Stimulated activated CD8-positive, alpha-beta memory T cell treated with anti-CD3 and anti-CD28 coated beads, Interleukin-12 subunit alpha, Interleukin-12 subunit beta, amount 100 ng/mL, for 4 hours (primary cell): ENCODE measurements at regions not wholly inside any gene's neighbourhood (a gene's known extent, or its start where the extent isn't known, plus 50 kb on each side); places are given as distances from the start of the nearest gene placed in this dataset.
"Not testable (repeated sequence)": the region's sequence is repeated elsewhere in the genome, so short reads cannot be mapped to it uniquely, and the experiment has no call there.

Source experiments
- DNase-seq: peaks from one replicate; pipeline ENCODE4 v3.0.0-alpha.2; 2020; ENCODE audit warnings: low read depth

DNA sequence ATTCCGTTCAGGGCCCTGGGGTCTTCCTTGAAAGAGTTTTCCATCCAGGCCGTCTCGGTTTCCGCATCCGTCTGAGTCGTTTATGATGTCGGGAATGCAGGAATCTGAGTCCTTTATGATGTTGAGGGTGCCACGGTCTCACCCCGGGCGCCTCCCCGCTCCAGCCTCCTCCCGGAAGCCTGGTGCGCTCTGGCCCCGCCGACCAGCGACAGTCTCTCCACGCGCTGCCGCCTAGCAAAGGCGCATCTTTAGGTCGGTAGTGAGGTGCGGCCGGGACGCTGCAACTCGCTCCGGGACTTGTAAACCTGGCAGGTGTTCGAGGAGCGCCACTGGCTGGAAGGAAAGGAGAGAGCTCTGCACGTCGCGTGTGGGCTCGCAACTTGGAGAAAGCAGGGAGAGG lies 132.6 kb downstream of the FAM72C start:
- DNase-seq: not testable (repeated sequence)

DNA sequence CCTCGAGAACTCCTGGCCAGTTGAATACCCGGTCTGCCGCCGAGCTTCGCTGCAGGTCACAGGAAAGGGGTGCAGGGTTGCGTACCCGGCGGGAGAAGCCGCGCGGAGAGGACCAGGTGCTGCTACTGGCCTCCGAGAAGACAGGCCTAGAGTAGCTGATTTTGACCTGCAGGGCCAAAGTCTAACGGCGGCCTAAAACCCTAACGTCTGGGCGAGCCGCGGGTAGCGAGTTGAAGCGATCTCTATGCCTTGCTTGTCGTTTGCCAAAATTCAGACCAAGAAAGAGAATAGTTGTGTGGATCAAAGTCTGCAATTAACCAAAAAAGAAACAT lies 133.2 kb downstream of the FAM72C start:
- DNase-seq: not testable (repeated sequence)

DNA sequence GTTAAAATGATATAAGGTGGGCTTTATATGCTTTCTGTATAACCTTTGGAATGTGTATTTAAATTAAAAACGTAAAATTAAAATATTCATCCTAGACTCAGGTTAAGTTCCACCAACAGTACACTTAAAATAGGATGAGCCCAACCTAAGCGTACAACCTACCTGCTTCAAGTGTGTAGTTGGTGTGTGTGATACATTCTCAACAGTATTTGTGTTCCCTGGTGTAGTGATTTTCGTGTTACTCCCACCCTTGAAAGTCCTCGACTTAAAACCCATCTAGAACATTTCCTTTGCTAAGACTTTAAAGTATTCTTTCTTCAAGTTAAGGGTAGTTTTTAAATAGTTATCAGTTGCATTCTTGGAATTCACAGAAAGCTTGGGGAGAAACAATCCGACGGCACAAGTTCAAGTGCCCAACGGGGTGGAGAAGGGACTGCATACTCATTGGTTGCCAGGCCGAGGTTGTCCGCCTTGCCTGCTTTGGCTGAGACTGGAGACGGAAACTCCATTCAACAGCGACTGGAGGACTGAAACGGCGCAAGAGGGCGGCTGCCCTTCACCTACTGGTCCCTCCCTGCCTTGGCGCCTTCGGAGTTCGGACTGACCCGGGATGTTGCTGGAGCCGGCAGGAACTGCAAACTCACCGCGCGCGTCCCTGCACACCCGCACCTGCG lies 133.7 kb downstream of the FAM72C start:
- not testable (repeated sequence) for DNase-seq

DNA sequence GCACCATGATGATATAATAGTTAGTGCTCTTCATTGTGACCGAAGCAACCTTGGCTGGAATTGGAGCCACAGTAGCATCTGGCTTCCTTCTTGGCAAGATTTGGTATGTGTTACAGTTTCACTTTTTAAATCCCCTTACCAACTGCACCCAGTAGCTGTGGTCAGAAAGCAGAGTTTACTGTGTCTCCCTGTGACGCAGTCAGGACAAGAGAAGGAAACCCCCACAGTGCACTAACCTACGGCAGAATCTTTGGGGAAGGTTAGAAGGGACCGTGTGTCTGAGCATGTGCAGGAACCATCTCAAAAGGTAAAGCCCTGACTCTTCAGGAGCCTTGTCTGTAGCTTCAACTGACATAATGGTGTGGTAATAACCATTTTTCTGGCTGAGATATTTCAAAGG lies 138.4 kb downstream of the FAM72C start:
- DNase-seq: not testable (repeated sequence)

DNA sequence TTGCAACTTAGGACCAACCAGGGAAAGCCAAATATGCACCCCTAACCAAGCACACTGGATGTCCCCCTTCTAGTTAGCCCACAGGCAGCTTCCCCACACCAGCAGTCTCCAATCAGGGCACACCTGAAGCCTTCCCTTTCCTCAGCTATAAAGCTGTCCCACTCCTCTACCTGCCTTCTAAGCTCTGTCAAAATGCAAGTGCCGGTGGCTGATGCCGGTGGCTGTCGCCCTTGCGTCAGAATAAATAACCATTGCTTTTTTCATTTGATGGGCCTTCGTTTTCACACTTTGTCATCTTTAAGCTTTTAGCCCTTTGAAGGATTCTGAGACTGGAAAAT lies 139.4 kb downstream of the FAM72C start:
- DNase-seq: not testable (repeated sequence)

DNA sequence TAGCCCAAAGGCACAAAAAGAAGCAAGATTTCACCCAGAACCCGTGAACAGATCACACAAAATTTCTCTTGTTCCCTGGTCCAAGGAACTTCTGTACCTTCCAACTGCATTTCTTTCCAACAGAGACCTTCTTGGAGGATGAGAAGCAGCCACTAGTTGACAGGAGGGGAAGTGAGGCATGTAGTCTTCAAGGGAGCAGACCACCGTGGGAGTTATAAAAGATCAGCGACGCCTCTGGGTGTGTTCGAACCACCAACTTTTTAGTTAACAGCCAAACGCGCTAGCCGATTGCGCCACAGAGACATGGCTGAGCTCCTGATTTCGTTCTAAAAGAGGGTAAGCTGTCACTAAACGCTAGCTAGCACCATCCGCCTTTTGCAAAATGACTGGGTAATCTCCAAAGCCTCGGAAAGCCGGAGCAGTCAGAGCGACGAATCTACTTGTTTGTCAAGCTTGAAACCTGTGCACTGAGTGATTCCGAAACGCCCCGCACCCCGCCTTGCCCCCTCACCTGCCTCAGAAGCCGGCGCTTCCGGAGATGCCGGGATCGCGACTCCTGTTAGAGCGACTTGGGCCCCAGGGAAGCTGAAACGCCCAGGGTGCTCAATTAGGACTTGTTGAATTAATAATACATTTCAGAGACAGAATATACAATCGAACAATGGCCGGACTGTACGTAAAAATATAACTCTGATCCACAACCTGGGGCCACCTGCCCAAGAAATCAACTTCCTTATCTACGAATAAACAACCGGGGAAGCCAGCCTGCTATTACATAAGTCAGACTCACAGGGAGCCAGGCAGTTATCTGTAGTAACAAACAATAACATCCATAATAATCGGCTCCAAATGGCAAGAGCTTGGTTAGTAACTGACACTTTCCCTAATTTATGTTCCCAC lies 140.1 kb downstream of the FAM72C start:
- DNase-seq: not testable (repeated sequence)

DNA sequence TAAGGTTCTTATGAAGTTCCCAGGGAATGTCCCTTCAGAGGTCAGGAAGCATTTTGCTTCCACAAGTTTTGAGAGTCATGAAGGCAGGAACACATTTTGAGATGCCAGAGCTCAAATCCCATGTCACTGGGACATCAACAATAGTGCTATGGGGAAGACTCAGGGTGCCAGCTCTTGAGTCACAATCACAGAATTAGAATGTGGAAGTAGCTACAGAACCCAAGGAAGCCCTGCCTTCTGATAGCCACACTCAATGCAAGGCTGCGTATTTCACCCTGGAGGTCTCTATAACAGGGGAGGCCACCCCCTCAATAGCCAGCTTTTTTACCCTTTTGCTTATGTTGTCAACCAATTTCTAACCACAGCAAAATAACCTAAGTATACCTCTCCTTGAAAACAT lies 145.6 kb downstream of the FAM72C start:
- DNase-seq: not testable (repeated sequence)

DNA sequence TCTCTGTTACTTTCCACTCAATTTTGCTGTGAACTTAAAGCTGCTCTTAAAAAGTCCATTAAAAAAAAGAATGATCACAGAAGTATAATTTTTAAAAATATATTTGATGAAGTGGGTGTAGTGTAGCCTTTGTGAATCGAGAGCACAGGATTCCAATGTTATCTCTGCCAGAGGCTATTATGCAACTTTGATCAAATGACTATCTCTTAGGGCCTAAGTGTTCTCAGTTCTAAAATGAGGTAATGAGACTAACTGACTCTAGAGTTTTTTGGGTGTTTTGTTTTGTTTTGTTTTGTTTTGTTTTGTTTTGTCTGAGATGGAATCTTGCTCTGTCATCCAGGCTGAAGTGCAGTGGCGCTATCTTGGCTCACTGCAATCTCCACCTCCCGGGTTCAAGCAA lies 147.5 kb downstream of the FAM72C start:
- DNase-seq: not testable (repeated sequence)

DNA sequence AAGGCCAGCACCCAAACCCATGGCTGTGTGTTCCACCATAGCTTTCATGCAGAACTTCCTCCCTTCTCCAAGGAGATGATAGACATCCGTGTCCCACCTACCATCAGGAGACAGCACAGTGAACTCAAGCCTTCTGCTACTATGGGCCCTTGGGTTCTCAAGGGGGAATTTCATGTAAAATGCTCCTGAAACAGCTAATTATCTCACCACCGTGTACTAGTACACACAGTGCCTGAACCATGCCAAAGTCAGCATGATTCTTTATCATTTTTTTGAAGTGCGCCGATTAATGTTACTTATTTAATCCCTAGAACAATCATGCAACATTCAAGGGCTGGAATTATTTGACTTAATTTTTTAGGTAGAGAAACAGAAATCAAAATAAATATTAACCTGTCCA lies 151.7 kb downstream of the FAM72C start:
- DNase-seq: not testable (repeated sequence)

DNA sequence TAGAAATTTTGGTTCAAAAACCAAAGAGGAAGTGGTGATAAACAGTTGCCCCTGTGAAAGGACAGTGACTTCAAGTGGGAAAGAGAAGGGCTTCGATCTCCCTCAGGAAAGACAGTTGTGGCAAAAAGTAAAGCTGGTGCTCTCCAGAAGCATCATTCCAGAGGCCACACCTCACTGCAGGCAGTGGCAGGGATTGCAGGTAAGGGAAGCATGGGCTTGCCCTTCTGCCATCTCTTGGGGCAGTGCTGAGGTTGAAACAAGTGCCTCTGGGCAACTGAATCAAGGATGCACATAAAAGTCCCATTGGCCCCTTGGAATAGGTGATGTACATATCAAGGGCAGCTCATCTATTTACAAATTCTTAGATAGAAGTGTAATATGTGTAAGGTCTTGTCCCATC lies 155.4 kb downstream of the FAM72C start:
- not testable (repeated sequence) for DNase-seq

DNA sequence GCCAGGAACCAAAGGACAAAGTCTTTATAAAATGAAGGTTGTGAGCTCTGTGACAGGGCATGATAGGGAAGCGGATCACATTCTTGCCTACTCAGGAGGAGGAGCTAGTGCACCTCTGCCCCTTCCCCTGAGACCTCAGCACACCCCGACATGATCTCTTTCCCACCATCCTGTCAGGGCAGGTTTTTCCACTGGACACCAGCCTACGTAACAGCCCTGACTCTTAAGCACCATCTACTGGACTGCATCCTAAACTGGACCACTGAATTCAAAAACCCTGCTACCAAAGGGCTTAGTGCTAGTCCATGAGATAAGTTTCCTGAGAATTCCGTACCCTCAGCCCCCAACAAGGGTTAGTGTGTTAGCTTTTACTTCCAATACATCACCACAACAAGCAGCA lies 166.4 kb downstream of the FAM72C start:
- not testable (repeated sequence) for DNase-seq

DNA sequence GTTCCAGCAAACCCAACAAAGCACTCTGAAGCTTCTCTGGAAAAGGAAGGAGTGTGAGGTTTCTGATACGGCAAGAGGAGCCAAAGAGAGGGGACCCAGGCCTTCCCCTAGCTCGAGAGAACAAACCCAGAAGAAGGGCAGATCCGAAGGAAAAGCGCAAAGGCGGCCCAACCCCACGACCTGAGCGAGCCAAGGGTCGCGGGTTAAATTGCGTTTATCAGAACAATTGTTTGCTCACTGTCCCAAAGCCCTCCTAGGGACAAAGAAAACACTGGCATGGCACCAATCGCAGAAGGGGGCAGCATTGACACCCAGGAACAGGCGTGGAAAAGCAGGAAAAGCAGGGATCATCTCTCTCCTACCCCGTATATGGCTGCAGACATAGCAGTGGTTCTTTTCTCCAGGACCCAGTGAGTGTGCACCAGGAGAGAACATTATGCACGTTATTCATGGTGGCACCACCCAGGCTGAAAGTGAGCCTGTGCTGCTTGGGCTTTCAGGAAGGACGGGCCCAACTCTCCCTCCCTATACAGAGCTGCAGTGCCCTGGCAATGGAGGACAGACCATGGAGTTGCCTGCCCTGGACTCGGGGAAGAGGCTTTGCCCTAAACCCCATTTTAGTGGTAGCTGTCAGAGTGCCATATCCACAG lies 167.0 kb downstream of the FAM72C start:
- DNase-seq: not testable (repeated sequence)

DNA sequence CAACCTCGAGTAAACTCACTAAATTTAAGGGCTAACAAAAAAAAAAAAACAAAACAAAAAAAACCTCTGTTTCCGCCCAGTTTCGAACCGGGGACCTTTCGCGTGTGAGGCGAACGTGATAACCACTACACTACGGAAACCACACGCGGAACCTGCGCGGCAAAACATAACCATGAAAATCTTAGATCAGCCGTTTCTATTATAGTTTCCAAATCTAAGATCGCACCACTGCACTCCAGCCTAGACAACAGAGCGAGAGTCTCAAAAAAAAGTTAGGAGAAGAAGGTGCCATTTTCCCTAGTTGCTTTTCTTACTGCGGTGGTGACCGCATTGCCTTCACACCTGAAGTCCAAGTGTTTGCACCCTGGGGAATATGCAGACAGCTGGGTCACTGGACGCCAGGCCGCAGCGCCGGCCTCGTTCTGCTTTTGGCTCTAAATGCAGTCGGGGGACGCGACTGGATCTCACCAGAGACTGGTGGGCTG lies 167.8 kb downstream of the FAM72C start:
- DNase-seq: not testable (repeated sequence)

DNA sequence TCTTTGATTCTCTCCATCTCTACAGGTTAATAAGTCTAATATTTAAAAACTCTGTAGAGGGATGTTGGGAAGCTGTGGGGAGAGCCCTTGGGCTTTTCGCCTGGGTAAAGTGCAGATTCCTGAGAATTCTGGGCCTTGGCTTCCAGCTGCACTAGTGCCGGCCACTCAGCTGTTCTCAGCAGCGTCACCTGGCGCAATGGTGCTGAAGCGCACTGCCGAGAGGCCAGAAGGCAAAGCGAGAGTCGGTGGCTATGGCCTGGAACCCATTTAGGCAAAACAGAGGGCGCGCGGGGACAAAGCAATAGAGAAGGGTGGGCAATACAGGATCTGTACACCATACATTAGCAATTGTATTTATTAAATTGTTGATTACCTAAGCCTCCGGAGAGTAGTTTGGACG lies 168.7 kb downstream of the FAM72C start:
- DNase-seq: not testable (repeated sequence)

DNA sequence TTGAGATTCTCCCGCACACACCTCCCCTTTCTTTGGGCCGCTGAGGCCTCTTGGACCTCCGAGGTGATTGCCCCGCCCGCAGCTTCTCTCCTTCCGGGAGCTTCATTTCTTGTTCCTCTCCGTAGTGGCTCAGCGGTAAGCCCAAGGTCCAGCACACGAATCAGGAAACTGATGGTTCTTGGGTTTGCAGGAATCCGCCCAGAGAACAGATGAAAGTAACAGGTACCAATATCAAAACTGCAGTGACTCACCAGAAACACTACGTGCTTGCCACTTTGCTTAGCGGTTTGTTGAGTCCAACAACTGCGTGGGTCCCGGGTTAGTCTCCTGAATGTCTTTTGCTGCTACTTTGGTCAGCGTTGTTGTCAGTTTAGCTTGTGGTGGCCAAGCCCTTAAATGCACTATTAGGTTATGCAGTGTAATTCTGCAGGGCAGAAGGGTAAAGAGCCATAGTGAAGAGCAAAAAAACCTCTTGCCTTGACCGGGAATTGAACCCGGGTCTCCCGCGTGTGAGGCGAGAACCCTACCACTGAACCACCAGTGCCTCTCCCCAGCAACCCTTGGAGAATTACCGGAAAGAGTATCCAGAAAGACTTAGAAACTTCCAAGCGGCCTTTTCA lies 172.1 kb downstream of the FAM72C start:
- not testable (repeated sequence) for DNase-seq

DNA sequence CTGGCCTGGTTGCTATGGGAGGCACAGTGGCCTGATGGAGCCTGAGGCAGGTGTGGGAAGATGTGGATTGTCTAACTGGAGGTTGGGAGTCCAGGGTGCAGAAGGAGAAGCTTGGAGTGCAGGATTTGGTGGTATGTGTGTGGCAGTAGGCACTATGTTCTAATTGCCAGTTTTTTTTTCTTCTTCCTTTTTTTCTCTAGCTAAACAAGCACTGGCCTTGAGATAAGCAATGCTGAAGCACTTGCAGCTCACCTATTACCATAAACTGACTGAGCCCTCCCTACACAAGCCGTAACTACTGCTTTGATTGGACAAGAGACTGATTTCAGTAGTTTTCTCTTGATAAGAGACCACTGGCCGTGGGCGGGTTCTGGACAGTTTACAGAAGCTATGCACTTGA lies 175.4 kb downstream of the FAM72C start:
- not testable (repeated sequence) for DNase-seq

DNA sequence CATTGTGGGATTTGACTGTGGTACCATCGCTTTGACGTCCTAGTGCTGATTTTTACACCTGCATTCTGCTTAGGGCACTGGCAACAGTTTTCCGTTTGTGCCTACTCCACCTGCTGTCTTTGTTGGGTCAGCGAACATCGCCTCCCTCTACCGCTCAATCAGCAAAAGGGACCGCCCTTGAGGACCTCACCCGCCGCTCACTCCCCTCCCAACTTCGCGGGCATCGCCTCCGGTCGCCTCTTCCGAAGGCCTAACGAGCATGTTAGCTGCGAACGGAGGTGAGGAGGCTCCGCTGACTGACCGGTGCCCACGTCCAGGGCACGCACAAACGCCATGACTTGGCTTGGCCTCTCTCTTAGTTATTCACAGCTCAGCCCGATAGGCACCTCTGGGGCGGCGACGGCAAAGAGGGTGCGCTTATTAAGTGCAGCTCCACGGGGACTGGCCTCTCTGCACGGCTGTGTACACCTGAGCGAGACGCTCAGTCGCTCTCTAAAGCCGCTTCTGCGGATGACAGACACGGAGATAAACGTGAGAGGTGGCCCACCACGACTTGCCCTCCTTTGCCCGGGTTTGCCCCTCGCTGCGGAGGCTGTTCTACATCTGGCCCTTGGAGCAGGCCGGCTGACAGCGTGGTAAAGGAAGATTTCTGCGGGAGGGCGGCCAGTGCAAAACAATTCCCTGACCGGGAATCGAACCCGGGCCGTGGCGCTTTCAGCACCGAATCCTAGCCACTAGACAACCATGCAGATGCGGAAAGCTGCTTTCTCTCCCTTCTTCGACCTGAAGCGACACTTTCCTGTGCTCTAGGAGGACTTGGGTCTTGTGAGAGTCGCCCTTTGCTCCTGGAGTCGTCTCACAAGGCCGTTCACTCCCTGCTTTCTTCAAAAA lies 179.5 kb downstream of the FAM72C start:
- DNase-seq: not testable (repeated sequence)

DNA sequence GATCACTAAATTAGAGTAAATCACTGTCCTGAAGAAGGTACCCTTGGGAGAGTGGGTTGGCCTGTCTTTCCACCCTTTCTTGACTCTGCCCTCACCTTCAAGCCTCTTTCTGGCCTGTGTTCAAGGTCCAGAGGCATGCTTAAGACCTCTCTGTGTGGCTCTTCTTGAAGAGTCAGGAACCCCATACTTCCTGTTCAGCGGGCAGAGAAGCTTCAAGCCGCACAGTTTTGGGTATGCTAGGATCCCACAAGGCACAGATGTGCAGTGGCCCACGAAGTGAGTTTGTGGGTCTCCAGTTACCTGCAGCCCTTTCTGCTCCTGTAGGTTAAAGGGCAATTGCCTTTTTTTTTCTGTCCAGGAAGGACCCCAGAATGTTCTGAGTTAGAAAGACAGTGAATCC lies 185.4 kb downstream of the FAM72C start:
- not testable (repeated sequence) for DNase-seq

DNA sequence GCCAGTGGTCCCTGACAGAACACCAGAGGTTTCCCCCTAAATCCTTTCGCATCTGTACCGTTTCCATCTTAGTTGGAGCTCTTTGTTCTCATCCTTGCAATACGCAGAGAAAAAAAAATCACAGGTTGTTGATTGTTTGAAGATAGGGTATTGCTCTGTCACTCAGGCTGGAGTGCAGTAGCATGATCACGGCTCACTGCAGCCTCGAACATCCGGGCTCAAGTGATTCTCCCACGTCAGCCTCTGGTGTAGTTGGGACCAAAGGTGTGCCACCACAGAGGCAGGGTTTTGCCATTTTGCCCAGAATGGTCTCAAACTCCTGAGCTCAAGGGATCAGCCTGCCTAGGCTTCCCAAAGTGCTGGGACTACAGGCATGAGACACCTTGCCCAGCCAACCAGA lies 185.9 kb downstream of the FAM72C start:
- DNase-seq: not testable (repeated sequence)

DNA sequence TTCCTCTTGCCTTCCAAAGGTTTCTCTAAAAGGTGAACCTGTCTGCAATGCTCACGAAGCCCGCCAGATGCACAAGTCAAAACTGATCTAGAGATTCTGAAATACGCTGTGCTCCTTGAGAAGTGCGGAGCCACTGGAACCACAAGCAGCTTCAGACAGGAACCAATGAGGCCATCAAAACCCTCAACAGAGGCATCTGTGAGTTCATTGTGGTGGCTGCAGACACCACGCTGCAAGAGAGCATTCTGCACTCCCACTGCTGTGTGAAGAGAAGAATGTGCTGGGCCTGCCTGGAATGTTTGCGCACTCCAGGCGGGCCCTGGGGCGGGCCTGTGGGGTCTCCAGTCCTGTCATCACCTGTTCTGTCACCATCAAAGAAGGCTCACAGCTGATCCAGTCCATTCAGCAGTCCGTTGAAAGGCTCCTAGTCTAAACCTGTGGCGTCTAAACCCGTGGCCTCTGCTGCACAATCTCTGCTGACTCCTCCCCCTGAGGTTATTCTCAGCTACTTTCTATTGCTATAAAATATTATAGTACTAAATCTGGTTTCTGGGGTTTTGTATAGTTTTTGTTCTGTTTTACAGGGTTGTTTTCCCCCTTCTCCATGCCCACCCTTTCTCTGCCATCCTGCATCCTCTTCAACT lies 187.4 kb downstream of the FAM72C start:
- DNase-seq: not testable (repeated sequence)

DNA sequence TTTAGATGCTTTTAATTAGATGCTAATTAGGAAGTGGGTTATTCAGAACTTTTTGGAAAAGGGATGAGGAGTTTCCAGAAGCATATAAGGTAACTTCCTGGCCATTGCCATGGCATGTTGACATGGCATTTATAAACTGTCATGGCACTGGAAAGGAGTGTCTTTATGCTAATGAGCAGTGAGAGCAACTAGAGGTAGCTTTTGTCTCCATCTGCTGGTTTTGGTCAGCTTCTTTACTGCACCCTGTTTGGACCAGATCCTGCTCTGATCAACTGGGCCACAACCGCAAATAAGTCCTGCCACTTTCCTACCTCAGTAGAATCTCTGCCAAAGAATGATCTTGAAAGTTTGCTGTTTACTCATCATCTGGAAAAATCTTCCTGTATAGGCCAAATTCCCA lies 193.6 kb downstream of the FAM72C start:
- DNase-seq: not testable (repeated sequence)
